ENCODE measurements at regions not wholly inside any gene's neighbourhood (a gene's known extent, or its start where the extent isn't known, plus 50 kb on each side); places are given as distances from the start of the nearest gene placed in this dataset.

DNA sequence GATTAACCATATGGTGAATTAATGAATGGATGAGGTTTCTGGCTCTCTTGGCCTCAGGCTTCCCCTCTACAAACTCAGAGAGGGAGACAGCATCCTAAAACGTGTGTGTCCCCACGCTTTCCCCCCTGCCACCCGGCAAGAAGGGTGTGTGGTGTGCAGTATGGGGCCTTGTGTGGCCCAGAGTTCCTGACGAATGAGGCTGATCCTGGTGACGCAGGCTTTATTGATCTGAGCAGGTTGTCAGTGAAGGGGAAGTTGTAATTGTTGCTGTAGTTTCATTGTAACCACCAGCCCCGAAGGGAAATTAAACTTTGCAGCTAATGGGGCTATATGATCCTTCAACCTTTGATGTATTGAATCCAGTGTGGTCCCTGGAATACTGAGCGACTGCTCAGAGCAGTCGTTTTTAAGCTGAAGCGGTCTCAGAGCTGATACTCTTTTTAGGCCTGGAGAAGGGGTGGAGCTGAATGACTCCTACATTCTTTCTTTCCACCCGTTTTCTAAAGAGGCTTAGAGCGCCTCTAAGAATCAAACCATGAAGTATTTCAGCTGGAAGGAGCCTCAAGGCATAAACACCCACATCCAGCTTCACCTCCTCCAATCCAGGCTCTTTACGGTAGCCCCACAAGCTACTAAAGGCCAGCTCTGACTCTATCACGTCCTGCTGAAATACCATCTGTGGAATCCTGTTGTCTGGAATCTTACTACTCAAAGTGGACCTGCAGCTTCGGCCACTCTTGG is 284.7 kb downstream of the MIAT start:
- TF ChIP-seq, protein P1, sequence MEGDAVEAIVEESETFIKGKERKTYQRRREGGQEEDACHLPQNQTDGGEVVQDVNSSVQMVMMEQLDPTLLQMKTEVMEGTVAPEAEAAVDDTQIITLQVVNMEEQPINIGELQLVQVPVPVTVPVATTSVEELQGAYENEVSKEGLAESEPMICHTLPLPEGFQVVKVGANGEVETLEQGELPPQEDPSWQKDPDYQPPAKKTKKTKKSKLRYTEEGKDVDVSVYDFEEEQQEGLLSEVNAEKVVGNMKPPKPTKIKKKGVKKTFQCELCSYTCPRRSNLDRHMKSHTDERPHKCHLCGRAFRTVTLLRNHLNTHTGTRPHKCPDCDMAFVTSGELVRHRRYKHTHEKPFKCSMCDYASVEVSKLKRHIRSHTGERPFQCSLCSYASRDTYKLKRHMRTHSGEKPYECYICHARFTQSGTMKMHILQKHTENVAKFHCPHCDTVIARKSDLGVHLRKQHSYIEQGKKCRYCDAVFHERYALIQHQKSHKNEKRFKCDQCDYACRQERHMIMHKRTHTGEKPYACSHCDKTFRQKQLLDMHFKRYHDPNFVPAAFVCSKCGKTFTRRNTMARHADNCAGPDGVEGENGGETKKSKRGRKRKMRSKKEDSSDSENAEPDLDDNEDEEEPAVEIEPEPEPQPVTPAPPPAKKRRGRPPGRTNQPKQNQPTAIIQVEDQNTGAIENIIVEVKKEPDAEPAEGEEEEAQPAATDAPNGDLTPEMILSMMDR (IDR thresholded peaks at IDR 0.05) = no peak
- no peak for TF ChIP-seq POLR2A (IDR thresholded peaks at IDR 0.05)
